ENCODE measurements at regions not wholly inside any gene's neighbourhood (a gene's known extent, or its start where the extent isn't known, plus 50 kb on each side); places are given as distances from the start of the nearest gene placed in this dataset.

- DNase-seq (ENCODE audit: low read depth) = no peak
Measured at GRCh38 chr21:35692311-35692710, 368.0 kb downstream of the SETD4 start.

- no peak for DNase-seq (ENCODE audit: low read depth)
Measured at GRCh38 chr21:35690436-35690835, 369.9 kb downstream of the SETD4 start.

- no peak for DNase-seq (ENCODE audit: low read depth)
Measured at GRCh38 chr21:35686156-35686555, 374.2 kb downstream of the SETD4 start.

- DNase-seq (ENCODE audit: low read depth) = no peak
Measured at GRCh38 chr21:35683664-35684304, 376.5 kb downstream of the SETD4 start.

- DNase-seq (ENCODE audit: low read depth) = no peak
Measured at GRCh38 chr21:35682904-35683549, 377.3 kb downstream of the SETD4 start.

GRCh38 chr21:35681946-35682345 is 378.4 kb downstream of the SETD4 start:
- no peak for DNase-seq (ENCODE audit: low read depth)

GRCh38 chr21:35679076-35679475 is 381.2 kb downstream of the SETD4 start:
- no peak for DNase-seq (ENCODE audit: low read depth)

- no peak for DNase-seq (ENCODE audit: low read depth)
Measured at GRCh38 chr21:35678393-35678792, 381.9 kb downstream of the SETD4 start.

GRCh38 chr21:35677298-35677841 is 383.0 kb downstream of the SETD4 start:
- no peak for DNase-seq (ENCODE audit: low read depth)

GRCh38 chr21:35674895-35675470 is 385.3 kb downstream of the SETD4 start:
- DNase-seq (ENCODE audit: low read depth) = no peak

- no peak for DNase-seq (ENCODE audit: low read depth)
Measured at GRCh38 chr21:35674091-35674671, 386.1 kb downstream of the SETD4 start.

GRCh38 chr21:35672313-35672712 is 388.0 kb downstream of the SETD4 start:
- no peak for DNase-seq (ENCODE audit: low read depth)

GRCh38 chr21:35664683-35665082 is 395.6 kb downstream of the SETD4 start:
- no peak for DNase-seq (ENCODE audit: low read depth)

GRCh38 chr21:35663856-35664606 is 396.3 kb downstream of the SETD4 start:
- no peak for DNase-seq (ENCODE audit: low read depth)

GRCh38 chr21:35658242-35658641 is 402.1 kb downstream of the SETD4 start:
- no peak for DNase-seq (ENCODE audit: low read depth)

GRCh38 chr21:35652872-35653271 is 407.5 kb downstream of the SETD4 start:
- no peak for DNase-seq (ENCODE audit: low read depth)

GRCh38 chr21:35652196-35652595 is 408.1 kb downstream of the SETD4 start:
- no peak for DNase-seq (ENCODE audit: low read depth)

GRCh38 chr21:35651196-35651595 is 409.1 kb downstream of the SETD4 start:
- no peak for DNase-seq (ENCODE audit: low read depth)

GRCh38 chr21:35649186-35649585 is 411.1 kb downstream of the SETD4 start:
- DNase-seq (ENCODE audit: low read depth) = no peak

GRCh38 chr21:35648512-35648911 is 411.8 kb downstream of the SETD4 start:
- no peak for DNase-seq (ENCODE audit: low read depth)

- no peak for DNase-seq (ENCODE audit: low read depth)
Measured at GRCh38 chr21:35646606-35647005, 413.7 kb downstream of the SETD4 start.

- DNase-seq (ENCODE audit: low read depth) = no peak
Measured at GRCh38 chr21:35645991-35646390, 414.3 kb downstream of the SETD4 start.
